ENCODE measurements at regions not wholly inside any gene's neighbourhood (a gene's known extent, or its start where the extent isn't known, plus 50 kb on each side); places are given as distances from the start of the nearest gene placed in this dataset.

DNA sequence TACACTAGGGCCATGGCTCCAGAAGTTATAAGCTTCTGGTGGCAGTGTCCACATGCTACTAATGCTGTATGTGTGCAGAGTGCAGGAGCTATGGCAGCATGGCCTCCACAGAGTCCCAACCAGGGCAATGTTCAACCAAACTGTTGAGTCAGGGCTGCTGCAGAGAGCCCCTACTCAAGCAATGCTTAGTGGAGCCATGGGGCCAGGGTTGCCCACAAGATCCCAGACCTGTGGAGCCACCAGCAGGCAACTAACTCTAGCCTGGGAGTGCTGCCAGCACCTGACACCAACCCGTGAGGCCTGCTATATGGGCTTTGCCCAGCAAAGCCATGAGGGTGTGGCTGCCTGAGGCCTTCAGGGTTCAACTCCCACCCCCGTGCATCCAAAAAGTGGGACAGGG is 655.2 kb downstream of the TBC1D22A start:
- TF ChIP-seq, protein P1, sequence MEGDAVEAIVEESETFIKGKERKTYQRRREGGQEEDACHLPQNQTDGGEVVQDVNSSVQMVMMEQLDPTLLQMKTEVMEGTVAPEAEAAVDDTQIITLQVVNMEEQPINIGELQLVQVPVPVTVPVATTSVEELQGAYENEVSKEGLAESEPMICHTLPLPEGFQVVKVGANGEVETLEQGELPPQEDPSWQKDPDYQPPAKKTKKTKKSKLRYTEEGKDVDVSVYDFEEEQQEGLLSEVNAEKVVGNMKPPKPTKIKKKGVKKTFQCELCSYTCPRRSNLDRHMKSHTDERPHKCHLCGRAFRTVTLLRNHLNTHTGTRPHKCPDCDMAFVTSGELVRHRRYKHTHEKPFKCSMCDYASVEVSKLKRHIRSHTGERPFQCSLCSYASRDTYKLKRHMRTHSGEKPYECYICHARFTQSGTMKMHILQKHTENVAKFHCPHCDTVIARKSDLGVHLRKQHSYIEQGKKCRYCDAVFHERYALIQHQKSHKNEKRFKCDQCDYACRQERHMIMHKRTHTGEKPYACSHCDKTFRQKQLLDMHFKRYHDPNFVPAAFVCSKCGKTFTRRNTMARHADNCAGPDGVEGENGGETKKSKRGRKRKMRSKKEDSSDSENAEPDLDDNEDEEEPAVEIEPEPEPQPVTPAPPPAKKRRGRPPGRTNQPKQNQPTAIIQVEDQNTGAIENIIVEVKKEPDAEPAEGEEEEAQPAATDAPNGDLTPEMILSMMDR (IDR thresholded peaks at IDR 0.05) = no peak
- TF ChIP-seq EP300 (IDR thresholded peaks at IDR 0.05) (no peak), POLR2A (IDR thresholded peaks at IDR 0.05) (no peak)

All from tibial nerve (tissue), 4 donors.